Left hindlimb (tissue), 1 donor: ENCODE measurements at regions not wholly inside any gene's neighbourhood (a gene's known extent, or its start where the extent isn't known, plus 50 kb on each side); places are given as distances from the start of the nearest gene placed in this dataset.
"Not testable (repeated sequence)": the region's sequence is repeated elsewhere in the genome, so short reads cannot be mapped to it uniquely, and the experiment has no call there.

Experiments
- DNase-seq: peaks from one replicate; pipeline ENCODE4 v3.0.0-alpha.2; 2018

DNA sequence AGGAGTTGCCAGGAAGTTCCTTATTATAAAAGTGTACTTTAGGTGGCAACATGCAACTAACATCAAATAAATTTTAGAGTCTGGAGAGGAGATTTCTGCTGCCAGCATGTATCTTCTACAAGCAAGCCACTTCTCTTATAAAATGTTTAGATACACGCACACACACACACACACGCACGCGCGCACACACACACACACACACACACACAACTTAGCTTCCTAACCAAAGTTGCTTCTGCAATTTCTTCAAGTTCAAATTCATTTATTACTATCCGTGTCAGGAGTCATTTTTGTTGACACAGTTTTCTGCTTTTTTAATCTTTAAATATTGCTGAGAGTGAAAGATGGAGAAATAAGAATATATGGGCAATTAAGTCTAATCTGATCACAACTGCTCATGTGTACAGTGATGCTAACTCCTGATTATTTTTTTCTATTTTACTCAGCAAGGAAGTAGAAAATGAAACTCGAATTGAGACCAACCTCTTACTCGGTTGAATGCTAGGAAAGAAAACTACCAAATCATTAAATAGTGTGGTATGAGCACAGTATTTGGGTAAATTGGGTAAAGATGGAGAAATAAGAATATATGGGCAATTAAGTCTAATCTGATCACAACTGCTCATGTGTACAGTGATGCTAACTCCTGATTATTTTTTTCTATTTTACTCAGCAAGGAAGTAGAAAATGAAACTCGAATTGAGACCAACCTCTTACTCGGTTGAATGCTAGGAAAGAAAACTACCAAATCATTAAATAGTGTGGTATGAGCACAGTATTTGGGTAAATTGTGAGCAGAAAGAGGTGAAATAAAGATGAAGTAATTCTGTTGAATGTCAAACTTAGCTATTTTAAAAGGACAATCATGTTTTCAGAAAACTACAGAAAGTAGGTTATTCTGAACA is 554.1 kb upstream of the MBL2 start:
- DNase-seq, result not testable (repeated sequence)

DNA sequence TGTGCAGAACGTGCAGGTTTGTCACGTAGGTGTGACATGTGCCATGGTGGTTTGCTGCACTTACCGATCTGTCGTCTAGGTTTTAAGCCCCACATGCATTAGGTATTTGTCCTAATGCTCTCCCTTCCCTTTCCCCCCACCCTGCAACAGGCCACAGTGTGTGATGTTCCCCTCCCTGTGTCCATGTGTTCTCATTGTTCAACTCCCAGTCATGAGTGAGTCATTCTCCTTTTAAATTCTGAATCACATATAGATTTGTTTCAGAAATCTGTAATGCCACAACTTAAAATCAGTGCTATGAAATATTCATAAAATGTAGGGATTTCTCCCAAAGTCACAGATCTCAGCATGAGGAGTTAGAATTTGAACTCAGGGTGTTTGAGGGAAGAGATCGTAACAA is 552.5 kb upstream of the MBL2 start:
- DNase-seq, result no peak

DNA sequence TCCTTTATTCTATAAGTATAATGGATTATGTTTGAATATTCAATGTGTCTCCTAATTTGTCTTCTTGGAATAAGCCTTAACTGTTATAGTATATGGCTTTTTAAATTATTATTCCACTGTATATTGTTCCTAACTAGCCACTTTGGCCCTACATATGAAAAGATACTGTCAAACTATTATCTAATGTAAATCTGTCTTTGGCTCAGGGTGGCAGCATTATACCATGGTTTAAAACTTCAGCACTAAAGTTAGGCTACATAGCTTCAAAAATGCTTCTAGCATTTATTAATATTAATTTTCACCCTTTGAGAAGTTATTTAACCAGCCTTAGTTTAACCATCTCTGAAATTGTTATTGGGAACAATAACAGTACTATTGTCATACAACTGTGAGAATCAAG is 543.1 kb upstream of the MBL2 start:
- no peak for DNase-seq

DNA sequence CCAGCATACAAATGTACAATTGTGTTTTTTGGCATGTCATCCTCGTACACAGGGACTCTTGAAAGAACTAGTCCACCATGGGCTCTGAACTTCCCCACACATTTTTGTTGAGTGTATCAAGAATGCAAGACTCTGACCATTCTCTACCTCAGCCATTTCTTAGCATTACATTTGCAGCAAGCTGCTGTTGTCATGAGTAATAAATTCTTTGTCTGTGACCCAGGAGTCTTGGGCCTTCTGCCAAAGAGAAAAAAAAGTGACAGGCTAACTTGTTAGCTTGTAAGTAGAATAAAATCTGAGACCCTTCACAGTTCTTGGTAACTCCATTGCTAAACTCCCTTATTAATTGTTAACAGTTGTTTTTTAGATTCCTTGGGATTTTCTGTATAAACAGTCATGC is 542.3 kb upstream of the MBL2 start:
- no peak for DNase-seq

DNA sequence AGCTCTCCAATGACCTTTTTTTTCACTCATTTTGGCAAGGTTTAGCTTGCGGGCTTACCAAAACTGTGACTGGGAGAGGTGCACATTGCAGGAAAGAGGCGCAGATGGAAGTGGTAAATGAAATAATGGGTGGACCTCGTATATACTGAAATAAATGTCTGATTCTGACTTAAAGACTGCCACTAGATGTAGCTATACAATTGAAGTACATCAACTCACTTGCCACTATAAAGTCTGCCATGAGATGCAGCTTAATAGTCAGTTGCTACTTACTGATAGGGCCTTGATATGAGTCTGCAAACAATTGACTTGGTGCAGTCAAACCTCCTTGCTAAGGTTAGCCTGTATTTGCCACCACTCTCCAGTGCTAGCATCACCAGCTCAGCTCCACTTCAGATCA is 525.9 kb upstream of the MBL2 start:
- DNase-seq, result no peak

DNA sequence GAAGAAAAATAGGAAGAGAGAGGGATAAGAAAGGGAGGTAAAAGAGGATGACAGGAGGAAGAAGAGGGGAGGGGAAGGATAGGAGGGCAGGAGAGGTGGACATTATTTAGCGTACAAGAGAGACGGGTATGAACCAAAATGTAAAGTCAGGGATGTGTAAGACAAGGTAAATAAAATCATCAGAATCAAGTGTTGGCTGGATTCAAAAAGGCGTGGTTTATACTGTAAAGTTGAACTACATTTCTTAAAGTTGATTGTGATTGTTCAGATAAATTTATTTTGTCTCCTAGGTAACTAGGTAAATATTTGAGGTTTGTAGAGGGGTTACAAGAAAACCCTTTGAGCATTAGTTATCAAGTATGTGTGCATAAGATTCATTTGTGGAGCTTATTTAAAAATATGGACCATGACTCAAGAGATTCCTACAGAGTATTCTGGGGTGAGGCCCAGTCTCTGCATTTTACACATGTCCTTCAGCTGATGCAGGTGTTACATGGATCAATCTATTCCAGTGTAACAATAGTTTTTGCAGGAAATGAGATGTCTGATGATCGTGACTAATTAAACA is 512.1 kb upstream of the MBL2 start:
- no peak for DNase-seq

DNA sequence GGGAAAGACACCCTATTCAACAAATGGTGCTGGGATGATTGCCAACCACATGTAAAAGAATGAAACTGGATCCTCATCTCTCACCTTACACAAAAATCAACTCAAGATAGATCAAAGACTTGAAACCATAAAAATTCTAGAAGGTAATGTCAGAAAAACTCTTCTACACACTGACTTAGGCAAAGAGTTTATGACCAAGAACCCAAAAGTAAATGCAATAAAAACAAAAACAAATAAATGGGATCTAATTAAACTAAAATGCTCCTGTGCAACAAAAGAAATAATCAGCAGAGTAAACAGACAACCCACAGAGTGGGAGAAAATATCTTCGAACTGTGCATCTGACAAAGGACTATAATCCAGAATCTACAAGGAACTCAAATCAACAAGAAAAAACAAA is 504.2 kb upstream of the MBL2 start:
- DNase-seq, result no peak

DNA sequence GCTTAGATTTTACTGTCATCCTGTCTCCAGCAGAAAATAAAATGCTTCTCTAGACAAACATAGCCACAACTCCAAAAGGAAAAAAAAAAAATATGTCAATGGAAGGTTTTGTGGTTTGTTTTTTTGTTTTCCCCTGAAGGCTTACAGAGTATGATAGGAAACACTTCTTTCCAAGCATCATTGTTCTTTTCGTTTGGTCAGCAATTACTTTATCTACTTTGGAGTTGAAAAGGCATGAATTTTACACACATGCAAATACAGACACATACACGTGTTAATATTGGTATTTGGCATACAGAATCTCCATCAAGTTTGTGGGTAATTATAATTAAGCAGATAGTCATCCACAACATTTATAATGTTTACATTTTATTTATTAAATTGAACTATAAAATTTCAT is 496.9 kb upstream of the MBL2 start:
- DNase-seq, result no peak

DNA sequence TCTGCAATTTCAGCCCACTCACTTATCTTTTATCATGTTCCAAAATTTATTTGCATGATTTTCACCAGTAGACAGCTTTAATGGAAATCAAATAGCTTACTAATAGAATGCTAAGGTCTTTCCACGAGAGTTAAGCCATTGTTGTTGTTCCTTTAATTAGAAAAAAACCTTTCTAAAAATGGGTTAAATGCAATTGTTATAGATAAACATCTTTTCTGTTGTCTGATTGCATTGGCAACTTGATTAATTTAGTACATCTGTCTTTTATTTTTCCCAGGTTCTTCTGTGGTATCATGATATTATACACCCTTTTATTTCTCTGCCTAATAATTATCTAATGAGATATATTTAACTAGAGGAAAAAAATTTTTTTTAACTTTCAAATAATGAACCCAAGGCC is 487.6 kb upstream of the MBL2 start:
- no peak for DNase-seq

DNA sequence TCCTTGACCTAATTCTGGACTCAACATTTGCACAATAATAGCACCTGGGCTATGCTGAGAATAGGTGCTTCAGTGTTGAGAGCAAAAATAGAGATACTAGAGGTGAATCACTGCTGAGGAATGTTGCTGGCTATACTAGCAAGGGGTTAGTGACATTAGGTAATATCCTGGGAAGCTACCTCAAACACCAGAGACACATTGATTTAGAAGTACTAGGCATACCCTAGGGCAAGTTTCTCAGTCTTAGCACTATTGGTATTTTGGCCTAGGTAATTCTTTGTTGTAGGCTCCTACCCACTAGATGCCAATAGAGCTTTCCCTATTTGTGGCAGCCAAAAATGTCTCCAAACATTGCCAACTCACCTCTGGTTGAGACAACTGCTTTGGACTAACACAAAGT is 484.0 kb upstream of the MBL2 start:
- DNase-seq, result no peak

DNA sequence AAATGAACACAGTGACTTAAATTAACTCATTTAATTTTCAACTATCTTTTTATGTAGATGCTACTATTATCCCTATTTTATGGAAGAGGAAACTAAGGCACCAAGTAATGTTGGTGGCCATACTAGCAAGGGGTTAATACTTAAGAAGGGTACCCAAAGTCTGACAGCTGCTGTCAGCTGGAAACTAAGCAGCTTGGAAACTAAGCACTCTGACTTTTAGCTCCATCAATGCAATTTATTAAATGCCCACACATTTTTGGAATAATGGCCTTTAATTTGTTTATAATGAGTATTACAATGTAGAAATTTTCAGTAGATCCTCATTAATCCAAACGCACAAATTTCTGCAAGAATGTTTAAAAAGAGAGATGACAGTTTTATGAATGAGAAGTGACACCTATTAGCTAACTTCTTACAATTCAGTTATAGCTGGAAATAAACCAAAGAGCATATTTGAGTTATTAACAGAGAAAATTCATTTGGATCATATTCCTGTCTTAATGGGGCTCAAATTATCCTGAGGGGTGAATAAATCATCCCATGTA is 483.1 kb upstream of the MBL2 start:
- no peak for DNase-seq

DNA sequence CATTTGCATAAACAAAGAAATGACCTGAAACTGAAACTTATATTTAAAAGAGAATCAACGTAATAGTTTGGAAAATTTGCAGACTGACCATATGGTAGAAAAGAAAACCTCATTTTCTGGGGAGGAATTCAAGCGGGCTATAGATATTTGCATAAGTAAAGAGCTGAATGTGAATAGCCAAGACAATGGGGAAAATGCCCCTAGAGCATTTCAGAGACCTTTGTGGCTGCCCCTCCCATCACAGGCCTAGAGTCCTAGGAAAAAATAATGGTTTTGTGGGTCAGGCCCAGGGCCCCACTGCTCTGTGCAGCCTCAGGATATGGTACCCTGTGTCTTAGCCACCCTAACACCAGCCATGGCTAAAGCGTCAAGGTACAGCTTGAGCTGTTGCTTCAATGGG is 480.6 kb upstream of the MBL2 start:
- DNase-seq, result no peak

DNA sequence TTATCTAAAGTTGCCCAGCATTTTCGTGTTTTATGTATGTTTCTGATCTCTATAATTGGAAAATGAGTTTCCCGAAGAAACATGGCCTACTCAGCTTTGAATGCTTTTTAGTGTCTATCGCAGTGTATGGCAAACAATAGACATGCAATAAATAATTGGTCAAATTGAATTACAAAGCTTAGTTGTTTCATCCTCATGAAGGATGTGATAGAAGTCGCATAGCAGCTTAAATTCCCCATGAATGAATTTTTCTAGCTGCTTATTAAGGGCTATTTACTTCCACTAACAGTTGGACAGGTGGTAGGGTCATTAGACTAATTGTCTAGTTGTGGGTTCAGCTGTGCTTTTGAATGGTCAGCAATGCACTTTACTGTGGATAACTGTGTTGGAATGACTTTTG is 467.3 kb upstream of the MBL2 start:
- DNase-seq, result no peak

DNA sequence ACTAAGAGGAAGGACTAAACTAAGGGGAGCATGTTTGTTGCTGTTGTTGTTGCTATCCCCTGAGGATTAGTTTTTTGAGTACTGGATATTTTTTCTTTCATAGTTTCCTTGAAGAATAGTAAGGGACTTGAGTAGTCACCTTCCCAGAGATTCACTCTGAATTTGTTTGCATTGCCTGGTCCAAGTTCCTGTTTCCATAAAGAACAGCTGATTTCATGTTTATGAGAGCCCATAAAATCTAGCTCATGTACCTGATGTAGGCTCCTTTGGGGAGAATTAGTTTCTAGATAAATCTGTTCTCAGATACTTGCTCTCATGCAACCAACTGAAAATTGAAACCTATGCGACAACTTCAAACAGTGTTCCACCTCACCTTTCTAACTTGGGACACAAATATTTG is 464.4 kb upstream of the MBL2 start:
- DNase-seq, result no peak

DNA sequence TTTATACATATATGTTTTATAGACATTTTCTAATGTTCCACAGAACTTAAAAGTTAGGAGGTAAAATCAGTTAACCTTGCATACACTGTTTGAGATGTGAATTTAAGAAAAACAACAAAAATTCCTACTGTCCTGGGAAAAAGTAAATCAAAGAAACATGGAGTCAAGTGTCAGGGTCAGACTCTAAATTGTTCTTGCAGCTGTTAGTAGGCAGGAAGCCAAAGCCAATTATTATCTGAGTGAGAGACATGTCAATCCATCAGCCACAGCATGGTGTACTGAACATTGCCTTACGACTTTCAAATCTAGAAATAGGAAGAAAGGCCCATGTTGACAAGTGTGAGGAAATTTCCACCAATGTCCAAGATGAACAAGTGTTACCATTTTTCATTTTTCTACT is 461.2 kb upstream of the MBL2 start:
- DNase-seq, result no peak

DNA sequence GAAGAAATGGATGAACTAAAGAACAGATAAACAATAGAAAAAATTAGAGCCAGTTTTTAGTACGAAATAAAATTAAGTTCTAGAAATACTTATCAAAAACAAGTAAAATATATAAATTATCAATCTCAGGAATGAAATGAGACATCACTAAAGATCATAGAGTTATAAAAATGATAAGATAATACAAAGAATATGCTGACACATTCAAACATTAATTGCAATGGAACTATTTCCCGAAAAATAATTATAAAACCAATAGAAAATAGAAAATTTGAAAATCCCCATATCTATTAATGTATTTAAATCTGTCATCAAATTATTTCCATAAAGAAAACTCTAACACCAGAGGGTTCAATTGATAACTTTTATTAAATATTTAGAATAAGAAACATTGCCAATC is 458.1 kb upstream of the MBL2 start:
- no peak for DNase-seq

DNA sequence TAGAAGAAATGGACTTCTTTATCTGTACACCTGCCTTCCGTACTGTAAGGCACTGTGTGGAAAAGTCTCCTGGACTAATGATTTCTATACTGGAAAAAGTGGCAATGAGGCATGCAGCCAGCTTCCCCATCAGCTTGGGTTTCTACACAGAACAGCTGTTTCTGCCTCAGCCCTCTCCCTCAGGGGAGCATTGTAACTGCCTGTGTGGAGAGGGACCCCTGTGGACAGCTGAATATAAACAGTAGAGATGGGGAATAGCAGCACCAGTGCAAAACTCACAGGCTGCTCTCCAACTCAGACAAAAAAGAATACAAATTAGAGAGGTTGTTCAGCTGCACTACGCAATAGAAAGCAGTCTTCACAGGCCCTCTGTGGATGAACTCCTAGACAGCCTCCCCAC is 451.3 kb upstream of the MBL2 start:
- no peak for DNase-seq

DNA sequence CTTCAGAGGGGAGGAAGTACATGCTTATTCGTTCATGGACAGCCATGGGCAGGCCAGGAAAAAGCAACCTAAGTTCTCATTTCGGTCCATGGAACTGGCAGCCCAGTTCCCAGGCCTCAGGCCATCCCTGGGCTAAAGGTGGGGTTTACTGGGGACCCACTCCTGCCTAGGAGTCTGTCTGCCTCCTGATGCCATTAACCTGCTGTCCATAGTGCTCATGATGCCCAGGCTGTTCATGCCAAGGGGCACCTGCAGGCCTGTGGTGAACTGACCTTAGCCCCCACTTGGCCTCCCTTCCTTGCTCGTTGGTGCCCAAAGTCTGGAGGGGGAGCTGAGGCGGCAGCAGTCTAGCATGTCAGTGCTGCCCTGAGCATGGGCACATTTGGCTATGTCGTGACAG is 450.2 kb upstream of the MBL2 start:
- no peak for DNase-seq

DNA sequence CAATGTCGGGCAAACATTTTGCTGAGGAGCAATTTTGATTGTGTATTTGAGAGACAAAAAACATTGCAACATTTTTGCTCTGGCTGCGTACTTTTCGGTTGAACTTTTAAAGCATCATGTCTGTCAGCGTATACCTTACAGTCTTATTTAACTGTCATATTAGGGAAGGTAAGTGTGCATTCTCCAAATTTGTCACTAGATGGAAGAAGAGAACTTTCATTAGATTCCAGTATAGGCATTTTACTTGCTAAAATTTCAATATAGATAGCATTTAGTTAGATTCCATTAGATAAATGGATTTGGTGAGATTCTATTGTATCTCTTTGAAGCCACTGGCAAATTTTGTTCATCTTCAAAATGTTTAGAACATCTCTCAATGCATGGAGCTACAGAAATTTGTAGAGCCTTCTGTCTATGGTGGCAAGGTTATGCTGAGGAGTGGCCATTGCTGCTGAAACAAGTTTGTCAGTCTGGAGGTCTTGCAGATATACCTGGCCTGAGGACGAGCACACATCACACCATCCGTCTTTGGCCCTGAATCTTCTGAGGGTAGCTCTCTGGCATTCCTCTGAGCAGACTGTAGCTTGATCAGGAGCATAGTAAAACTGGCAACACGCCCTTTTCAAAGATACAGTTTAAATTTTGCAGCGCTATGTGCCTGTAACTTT is 437.5 kb upstream of the MBL2 start:
- no peak for DNase-seq

DNA sequence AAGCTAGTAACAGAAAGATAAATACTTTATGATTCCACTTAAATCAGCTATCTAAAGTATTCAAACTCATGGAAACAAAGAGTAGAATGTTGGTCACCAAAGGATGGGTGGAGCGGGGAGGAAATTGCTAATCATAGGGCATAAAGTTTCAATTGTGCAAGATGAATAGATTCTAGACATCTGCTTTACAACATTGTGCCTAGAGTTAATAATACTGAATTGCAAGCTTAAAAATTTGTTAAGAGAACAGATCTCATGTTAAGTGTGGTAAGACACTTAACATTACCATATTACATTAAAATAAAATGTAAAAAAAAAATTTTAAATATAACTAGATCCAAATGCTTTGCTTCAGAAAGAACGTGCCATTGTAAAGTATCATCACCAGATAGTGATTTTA is 411.1 kb upstream of the MBL2 start:
- no peak for DNase-seq

DNA sequence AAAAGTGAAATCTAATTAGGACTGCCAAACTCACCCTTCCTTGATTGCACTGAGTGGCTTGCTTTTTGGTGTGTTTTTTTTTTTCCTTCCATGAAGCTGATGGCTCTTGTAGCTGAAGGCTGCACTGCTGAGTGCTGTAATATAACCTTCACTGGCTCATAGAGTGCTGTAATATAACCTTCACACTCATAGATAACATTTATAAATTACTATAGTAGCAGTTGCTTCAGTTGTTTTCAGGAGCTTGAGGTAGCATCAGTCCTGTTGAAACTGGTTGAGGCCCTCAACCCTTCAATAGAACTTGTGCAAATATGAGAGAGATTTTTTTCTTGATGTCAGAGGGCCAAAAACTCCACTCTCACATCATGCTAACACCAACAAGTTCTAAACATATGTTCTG is 404.9 kb upstream of the MBL2 start:
- no peak for DNase-seq

DNA sequence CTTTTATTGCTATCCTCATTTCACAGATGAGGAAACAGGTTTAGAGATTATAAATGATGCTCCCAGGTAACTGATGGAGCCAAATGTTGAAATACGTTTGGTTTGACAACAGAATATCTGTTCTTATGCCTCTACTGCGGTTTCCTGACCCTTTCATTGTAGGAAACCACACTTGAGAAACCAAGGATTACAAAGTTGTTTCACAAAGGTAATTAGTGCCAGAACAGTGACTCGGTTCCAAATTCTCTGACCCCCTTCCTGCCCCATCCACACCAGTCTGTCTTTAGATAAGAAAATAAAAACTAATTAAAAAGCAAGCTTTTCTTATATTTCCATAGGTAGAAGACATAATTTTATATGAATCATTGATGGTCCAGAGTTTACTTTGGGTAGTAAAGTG is 393.7 kb upstream of the MBL2 start:
- no peak for DNase-seq

DNA sequence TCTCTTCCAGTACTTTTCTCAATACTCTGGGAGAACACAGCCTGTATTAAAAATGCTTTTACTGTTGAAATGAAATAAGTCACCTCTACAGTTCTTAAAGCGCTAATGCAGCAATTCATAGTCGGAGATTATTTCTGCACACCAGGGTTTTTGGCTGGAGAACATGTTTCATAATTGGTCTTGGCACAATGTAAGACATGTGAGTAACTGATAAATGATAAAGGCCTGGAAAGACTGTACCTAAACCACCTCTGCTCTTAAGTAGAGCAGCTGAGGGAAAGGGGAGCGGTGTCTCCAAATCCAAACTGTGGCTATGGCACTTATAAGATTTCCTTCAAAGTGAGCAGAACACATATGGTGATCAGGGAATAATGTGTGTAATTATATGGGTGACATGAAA is 390.3 kb upstream of the MBL2 start:
- no peak for DNase-seq

DNA sequence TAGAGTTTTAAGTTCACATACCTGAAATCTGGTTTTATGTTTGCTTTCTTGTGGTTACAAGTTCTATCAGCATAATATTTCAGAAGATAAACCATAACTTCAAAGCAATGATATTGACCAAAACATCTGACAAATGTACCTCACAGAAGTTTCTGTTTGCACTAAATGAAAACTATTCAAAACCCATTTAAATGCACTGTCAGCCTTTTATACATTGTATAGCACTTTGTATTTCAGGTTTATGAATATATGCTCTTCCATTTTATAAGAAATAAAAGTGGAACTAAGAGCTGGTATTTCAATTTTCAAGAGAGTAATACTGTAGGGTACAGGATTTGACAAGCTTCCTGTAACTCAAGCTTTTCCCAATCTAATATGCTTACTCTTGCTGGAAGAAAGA is 388.6 kb upstream of the MBL2 start:
- no peak for DNase-seq
